ENCODE measurements at regions not wholly inside any gene's neighbourhood (a gene's known extent, or its start where the extent isn't known, plus 50 kb on each side); places are given as distances from the start of the nearest gene placed in this dataset.

- H3K9me3 ChIP-seq (ENCODE audit: low read length): no peaks in the 10 kb centered on the region
- POLR2A ChIA-PET: no interaction called here
- no peak overlapping the region for H3K4me2 ChIP-seq (ENCODE audit: low read depth, low read length)
- FAIRE-seq: no peak
- peaks cover 0 to 19% of the 10 kb centered on the region in 2 experiments; a peak in 1 of 5 replicates for H3K27me3 ChIP-seq (ENCODE audit: control insufficient read depth in 1 of 2, insufficient read depth in 2 of 2, low read length in 2 of 2)
- 56% methylated on average over 1 of the region's 4 CpGs for WGBS (ENCODE audit: low lambda C conversion rate)
- CTCF ChIA-PET (ENCODE audit: low intra/inter-chr PET ratio, low total read pairs): no interaction called here
- H3K4me1 ChIP-seq (ENCODE audit: insufficient read depth, low read length): peaks cover 21% of the 10 kb centered on the region; the same call in 1 of the 2 replicates
- H3K27ac ChIP-seq (ENCODE audit: extremely low read length, insufficient read depth, low read length): no peak overlapping the region
- H3K9ac ChIP-seq (ENCODE audit: insufficient read depth, low read depth, low read length): no peak overlapping the region
- H4K20me1 ChIP-seq (ENCODE audit: insufficient read depth, low read length): no peaks in the 10 kb centered on the region
- BruUV-seq (replicated peaks): no TSS peak
- TF ChIP-seq PAF1 (CRISPR knock-in tag; IDR thresholded peaks at IDR 0.05) (no peak), ZNF281 (CRISPR knock-in tag; IDR thresholded peaks at IDR 0.05; ENCODE audit: borderline replicate concordance) (no peak), UBTF (CRISPR knock-in tag; IDR thresholded peaks at IDR 0.05) (no peak), NKX3-1 (CRISPR knock-in tag; IDR thresholded peaks at IDR 0.05) (no peak), ZNF547 (CRISPR knock-in tag; IDR thresholded peaks at IDR 0.05) (no peak), MZF1 (CRISPR knock-in tag; IDR thresholded peaks at IDR 0.05; ENCODE audit: borderline replicate concordance) (no peak), MATR3 (CRISPR knock-in tag; IDR thresholded peaks at IDR 0.05) (no peak)
- intact Hi-C loops (cut with micrococcal nuclease; ENCODE audit: unreplicated experiment): no loop called here
- H3K4me3 ChIP-seq (replicated peaks in 1 of 3; ENCODE audit: insufficient read depth in 1 of 3, low read depth in 2 of 3, low read length in 3 of 3): no peak overlapping the region
- H3K36me3 ChIP-seq (replicated peaks in 1 of 2; ENCODE audit: control insufficient read depth in 1 of 2, insufficient read depth in 2 of 2, low read length in 2 of 2): no peaks in the 10 kb centered on the region
- no peaks in the 10 kb centered on the region for H3K79me2 ChIP-seq (ENCODE audit: insufficient read depth, low read length)
- no peak for DNase-seq (ENCODE audit: low spot score)
- no peak overlapping the region for H2AFZ ChIP-seq (ENCODE audit: low read length)
- in situ Hi-C loops (cut with HindIII; ENCODE audit: extremely low pct_ligation_motif_present, low pct_unique_long_range_greater_than_20kb): no loop called here
- ATAC-seq: no peak
These were observed 78.8 kb upstream of the TMTC4 start for GRCh38 chr13:100753376-100753775.
